DND-41 (cell line): ENCODE measurements at regions not wholly inside any gene's neighbourhood (a gene's known extent, or its start where the extent isn't known, plus 50 kb on each side); places are given as distances from the start of the nearest gene placed in this dataset.
"Not testable (repeated sequence)": the region's sequence is repeated elsewhere in the genome, so short reads cannot be mapped to it uniquely, and the experiment has no call there.

ENCODE experiments used
- EZH2 ChIP-seq: IDR thresholded peaks from 3 replicates; pipeline ENCODE4 v1.6.1; 2012; ENCODE audit warnings: borderline replicate concordance, low read depth, mild to moderate bottlenecking, moderate library complexity, low read length, inconsistent platforms; ENCODE audit not compliant: severe bottlenecking
- TF ChIP-seq, protein P1 (sequence below): IDR thresholded peaks from 2 replicates; pipeline ENCODE4 v1.5.1; 2012; ENCODE audit warnings: borderline replicate concordance, low read length, moderate library complexity, mild to moderate bottlenecking; ENCODE audit not compliant: poor library complexity, severe bottlenecking; ENCODE audit errors: extremely low read depth

DNA sequence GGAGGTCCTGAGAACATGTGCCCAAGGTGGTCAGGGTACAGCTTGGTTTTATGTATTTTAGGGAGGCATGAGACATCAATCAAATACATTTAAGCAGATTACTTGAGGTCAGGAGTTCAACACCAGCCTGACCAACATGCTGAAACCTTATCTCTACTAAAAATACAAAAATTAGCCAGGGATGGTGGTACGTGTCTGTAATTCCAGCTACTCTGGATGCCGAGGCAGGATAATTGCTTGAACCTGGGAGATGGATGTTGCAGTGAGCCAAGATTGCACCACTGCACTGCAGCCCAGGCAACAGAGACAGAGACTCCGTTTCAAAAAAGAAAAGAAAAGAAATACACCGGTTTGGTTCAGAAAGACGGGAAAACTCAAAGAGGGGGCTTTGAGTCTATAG lies 165.9 kb upstream of the ADAMTS19 start:
- TF ChIP-seq, protein P1, sequence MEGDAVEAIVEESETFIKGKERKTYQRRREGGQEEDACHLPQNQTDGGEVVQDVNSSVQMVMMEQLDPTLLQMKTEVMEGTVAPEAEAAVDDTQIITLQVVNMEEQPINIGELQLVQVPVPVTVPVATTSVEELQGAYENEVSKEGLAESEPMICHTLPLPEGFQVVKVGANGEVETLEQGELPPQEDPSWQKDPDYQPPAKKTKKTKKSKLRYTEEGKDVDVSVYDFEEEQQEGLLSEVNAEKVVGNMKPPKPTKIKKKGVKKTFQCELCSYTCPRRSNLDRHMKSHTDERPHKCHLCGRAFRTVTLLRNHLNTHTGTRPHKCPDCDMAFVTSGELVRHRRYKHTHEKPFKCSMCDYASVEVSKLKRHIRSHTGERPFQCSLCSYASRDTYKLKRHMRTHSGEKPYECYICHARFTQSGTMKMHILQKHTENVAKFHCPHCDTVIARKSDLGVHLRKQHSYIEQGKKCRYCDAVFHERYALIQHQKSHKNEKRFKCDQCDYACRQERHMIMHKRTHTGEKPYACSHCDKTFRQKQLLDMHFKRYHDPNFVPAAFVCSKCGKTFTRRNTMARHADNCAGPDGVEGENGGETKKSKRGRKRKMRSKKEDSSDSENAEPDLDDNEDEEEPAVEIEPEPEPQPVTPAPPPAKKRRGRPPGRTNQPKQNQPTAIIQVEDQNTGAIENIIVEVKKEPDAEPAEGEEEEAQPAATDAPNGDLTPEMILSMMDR: not testable (repeated sequence)
- not testable (repeated sequence) for TF ChIP-seq EZH2
